ENCODE measurements at regions not wholly inside any gene's neighbourhood (a gene's known extent, or its start where the extent isn't known, plus 50 kb on each side); places are given as distances from the start of the nearest gene placed in this dataset.

- no peak for TF ChIP-seq TCF4 (CRISPR knock-in tag; IDR thresholded peaks at IDR 0.05; ENCODE audit: borderline replicate concordance)
- no peak for TF ChIP-seq ESRRG (CRISPR knock-in tag; IDR thresholded peaks at IDR 0.05)
- no peak for TF ChIP-seq PATZ1 (CRISPR knock-in tag; IDR thresholded peaks at IDR 0.05; ENCODE audit: borderline replicate concordance)
- no peak for TF ChIP-seq CSRNP3 (CRISPR knock-in tag; IDR thresholded peaks at IDR 0.05)
- TF ChIP-seq CSDC2 (CRISPR knock-in tag; IDR thresholded peaks at IDR 0.05): no peak
Observed at GRCh38 chr12:78385541-78385940, 479.0 kb upstream of the SYT1 start.

Data from SK-N-SH treated with all-trans-retinoic acid at 6 μM for 48 hours (cell line).